BLaER1 treated with 17β-estradiol and CSF1 and Interleukin-3, amounts not matched to agents 10 nM and 100 nM (cell line): ENCODE measurements at regions not wholly inside any gene's neighbourhood (a gene's known extent, or its start where the extent isn't known, plus 50 kb on each side); places are given as distances from the start of the nearest gene placed in this dataset.
"Not testable (repeated sequence)": the region's sequence is repeated elsewhere in the genome, so short reads cannot be mapped to it uniquely, and the experiment has no call there.

Source experiments
- H3K27ac ChIP-seq, 11 experiments: shearing (Covaris generic); formaldehyde crosslinking; 2 replicates each; pipeline ENCODE4 v1.8.1; 2022
- H3K27me3 ChIP-seq, 11 experiments: shearing (Covaris generic); formaldehyde crosslinking; 2 replicates each; pipeline ENCODE4 v1.8.1; 2022
- H3K36me3 ChIP-seq, 11 experiments: shearing (Covaris generic); formaldehyde crosslinking; 2 replicates each; pipeline ENCODE4 v1.8.1; 2022
- H3K4me1 ChIP-seq, 10 experiments: shearing (Covaris generic); formaldehyde crosslinking; 2 replicates each; pipeline ENCODE4 v1.8.1; 2022
- H3K4me2 ChIP-seq, 11 experiments: shearing (Covaris generic); formaldehyde crosslinking; 2 replicates each; pipeline ENCODE4 v1.8.1; 2022
- H3K4me3 ChIP-seq, 10 experiments: shearing (Covaris generic); formaldehyde crosslinking; 2 replicates each; pipeline ENCODE4 v1.8.1; 2022
- H3K9ac ChIP-seq, 11 experiments: shearing (Covaris generic); formaldehyde crosslinking; 2 replicates each; pipeline ENCODE4 v1.8.1; 2022
- H3K9me3 ChIP-seq, 11 experiments: shearing (Covaris generic); formaldehyde crosslinking; replicated peaks in 1 of 11; 2 replicates each; pipeline ENCODE4 v1.8.1; 2022
- H4K20me1 ChIP-seq, 11 experiments: shearing (Covaris generic); formaldehyde crosslinking; 2 replicates each; pipeline ENCODE4 v1.8.1; 2022

GRCh38 chr1:121109025-121109424 lies 75.1 kb downstream of the FAM72B start:
- H3K9ac ChIP-seq, H3K4me2 ChIP-seq, H3K4me1 ChIP-seq, H3K27ac ChIP-seq, H3K36me3 ChIP-seq, H4K20me1 ChIP-seq, H3K9me3 ChIP-seq, H3K27me3 ChIP-seq, H3K4me3 ChIP-seq: not testable (repeated sequence)

- not testable (repeated sequence) for H3K9ac ChIP-seq, H3K4me1 ChIP-seq, H3K4me2 ChIP-seq, H3K27ac ChIP-seq, H4K20me1 ChIP-seq, H3K4me3 ChIP-seq, H3K9me3 ChIP-seq, H3K36me3 ChIP-seq, H3K27me3 ChIP-seq
Measured at GRCh38 chr1:121116522-121117297, 67.4 kb downstream of the FAM72B start.

GRCh38 chr1:121117298-121117611 lies 66.9 kb downstream of the FAM72B start:
- not testable (repeated sequence) for H3K36me3 ChIP-seq, H3K27ac ChIP-seq, H3K9ac ChIP-seq, H3K4me3 ChIP-seq, H3K9me3 ChIP-seq, H3K4me2 ChIP-seq, H4K20me1 ChIP-seq, H3K27me3 ChIP-seq, H3K4me1 ChIP-seq

GRCh38 chr1:121117622-121118479 lies 66.3 kb downstream of the FAM72B start:
- H3K4me3 ChIP-seq, H3K9me3 ChIP-seq, H3K4me1 ChIP-seq, H4K20me1 ChIP-seq, H3K27me3 ChIP-seq, H3K9ac ChIP-seq, H3K36me3 ChIP-seq, H3K4me2 ChIP-seq, H3K27ac ChIP-seq: not testable (repeated sequence)
